ENCODE measurements at regions not wholly inside any gene's neighbourhood (a gene's known extent, or its start where the extent isn't known, plus 50 kb on each side); places are given as distances from the start of the nearest gene placed in this dataset.

DNA sequence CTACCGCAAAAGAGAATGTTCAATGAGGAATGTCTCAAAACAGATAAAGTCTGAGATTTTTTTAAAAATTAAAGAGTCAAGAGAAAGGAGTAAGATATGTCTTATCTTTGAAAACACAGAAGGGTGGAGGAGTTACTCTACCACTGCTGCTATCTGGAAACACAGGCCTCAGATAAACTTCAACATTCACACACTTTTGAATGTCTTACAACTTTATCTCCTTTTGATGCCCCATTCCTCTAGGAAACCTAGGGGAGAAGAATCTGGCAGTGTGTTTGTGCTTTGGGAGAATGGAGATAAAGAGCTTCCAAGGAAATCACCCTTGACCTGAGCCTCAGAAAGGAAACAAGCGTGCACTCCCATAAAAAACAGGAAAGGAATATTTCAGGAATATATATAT is 468.2 kb downstream of the PLOD2 start:
- no peak for DNase-seq
- H3K79me2 ChIP-seq (ENCODE audit: insufficient read depth, low read length) = no peaks in the 10 kb centered on the region
- no peaks in the 10 kb centered on the region for H3K36me3 ChIP-seq (replicated peaks in 1 of 2; ENCODE audit: control insufficient read depth in 1 of 2, insufficient read depth in 2 of 2, low read length in 2 of 2)
- Mint-ChIP-seq H3K4me1 (no peaks in the 10 kb centered on the region), H3K9me3 (peaks cover 0 to 2% (median 1%) of the 10 kb centered on the region in 7 donors), H3K36me3 (no peaks in the 10 kb centered on the region), H3K27me3 (ENCODE audit: low read depth in 3 of 3) (no peaks in the 10 kb centered on the region), H3K27ac (no peak overlapping the region), H3K4me3 (no peak overlapping the region)
- no CpG with 5 or more reads among the region's 2 CpGs for WGBS (ENCODE audit: insufficient coverage)
- no peak overlapping the region for H3K27ac ChIP-seq (ENCODE audit: low read depth in 1 of 2, low read length in 2 of 2)
- TF ChIP-seq, protein P1, sequence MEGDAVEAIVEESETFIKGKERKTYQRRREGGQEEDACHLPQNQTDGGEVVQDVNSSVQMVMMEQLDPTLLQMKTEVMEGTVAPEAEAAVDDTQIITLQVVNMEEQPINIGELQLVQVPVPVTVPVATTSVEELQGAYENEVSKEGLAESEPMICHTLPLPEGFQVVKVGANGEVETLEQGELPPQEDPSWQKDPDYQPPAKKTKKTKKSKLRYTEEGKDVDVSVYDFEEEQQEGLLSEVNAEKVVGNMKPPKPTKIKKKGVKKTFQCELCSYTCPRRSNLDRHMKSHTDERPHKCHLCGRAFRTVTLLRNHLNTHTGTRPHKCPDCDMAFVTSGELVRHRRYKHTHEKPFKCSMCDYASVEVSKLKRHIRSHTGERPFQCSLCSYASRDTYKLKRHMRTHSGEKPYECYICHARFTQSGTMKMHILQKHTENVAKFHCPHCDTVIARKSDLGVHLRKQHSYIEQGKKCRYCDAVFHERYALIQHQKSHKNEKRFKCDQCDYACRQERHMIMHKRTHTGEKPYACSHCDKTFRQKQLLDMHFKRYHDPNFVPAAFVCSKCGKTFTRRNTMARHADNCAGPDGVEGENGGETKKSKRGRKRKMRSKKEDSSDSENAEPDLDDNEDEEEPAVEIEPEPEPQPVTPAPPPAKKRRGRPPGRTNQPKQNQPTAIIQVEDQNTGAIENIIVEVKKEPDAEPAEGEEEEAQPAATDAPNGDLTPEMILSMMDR (IDR thresholded peaks at IDR 0.05) = no peak
- peaks cover 0 to under 1% of the 10 kb centered on the region in 2 donors for H3K4me1 ChIP-seq (ENCODE audit: control insufficient read depth in 1 of 2, insufficient read depth in 2 of 2, low read length in 2 of 2)
- no peak overlapping the region for H2AFZ ChIP-seq (ENCODE audit: insufficient read depth, low read depth, low read length, poor library complexity, severe bottlenecking)
- H3K4me3 ChIP-seq (replicated peaks in 1 of 3; ENCODE audit: low read depth in 2 of 3, low read length in 3 of 3) = no peak overlapping the region
- no peak overlapping the region for H3K9ac ChIP-seq (ENCODE audit: insufficient read depth, low read length, poor library complexity, severe bottlenecking)
- no peaks in the 10 kb centered on the region for H3K27me3 ChIP-seq (ENCODE audit: control insufficient read depth in 2 of 2, insufficient read depth in 2 of 2, low read length in 2 of 2)
- H3K4me2 ChIP-seq (replicated peaks; ENCODE audit: extremely low read depth, low read length, poor library complexity, severe bottlenecking) = no peak overlapping the region
- H4K20me1 ChIP-seq (ENCODE audit: insufficient read depth, low read length) = no peaks in the 10 kb centered on the region
- intact Hi-C loops (cut with micrococcal nuclease) = no loop called here
- no peaks in the 10 kb centered on the region for H3K9me3 ChIP-seq (replicated peaks in 1 of 2; ENCODE audit: control insufficient read depth in 1 of 2, insufficient read depth in 1 of 2, low read length in 2 of 2)

DNA sequence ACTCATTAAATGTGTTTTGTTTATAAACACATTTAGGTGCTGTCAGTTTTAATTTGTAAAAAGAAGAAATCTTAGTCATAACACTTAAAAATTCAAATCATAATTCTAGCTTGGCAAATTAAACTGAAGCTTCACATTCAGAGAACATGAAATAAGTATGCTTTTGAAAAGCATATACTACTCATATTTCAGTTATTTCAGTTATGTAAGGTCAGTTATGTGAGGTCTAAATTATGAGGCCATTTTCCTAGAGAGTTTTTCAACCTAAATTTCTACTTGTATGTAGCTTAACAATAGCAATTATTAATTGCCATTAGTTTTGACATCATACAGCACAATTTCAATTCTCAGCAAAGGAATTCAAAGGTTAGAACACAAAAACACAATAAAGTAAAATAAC is 465.0 kb downstream of the PLOD2 start:
- intact Hi-C loops (cut with micrococcal nuclease) = no loop called here
- no peak for DNase-seq
- peaks cover 0 to 2% of the 10 kb centered on the region in 2 donors for H3K4me1 ChIP-seq (ENCODE audit: control insufficient read depth in 1 of 2, insufficient read depth in 2 of 2, low read length in 2 of 2)
- TF ChIP-seq, protein P1 (IDR thresholded peaks at IDR 0.05) = no peak
- H3K79me2 ChIP-seq (ENCODE audit: insufficient read depth, low read length) = no peaks in the 10 kb centered on the region
- H2AFZ ChIP-seq (ENCODE audit: insufficient read depth, low read depth, low read length, poor library complexity, severe bottlenecking) = no peak overlapping the region
- Mint-ChIP-seq H3K4me1 (no peaks in the 10 kb centered on the region), H3K9me3 (peaks cover 0 to 2% (median 1%) of the 10 kb centered on the region in 7 donors), H3K27me3 (ENCODE audit: low read depth in 3 of 3) (peaks cover 0 to 2% (median 0%) of the 10 kb centered on the region in 3 donors), H3K36me3 (no peaks in the 10 kb centered on the region), H3K27ac (no peak overlapping the region), H3K4me3 (no peak overlapping the region)
- H3K4me2 ChIP-seq (replicated peaks; ENCODE audit: extremely low read depth, low read length, poor library complexity, severe bottlenecking) = no peak overlapping the region
- H3K9ac ChIP-seq (ENCODE audit: insufficient read depth, low read length, poor library complexity, severe bottlenecking) = no peak overlapping the region
- H3K9me3 ChIP-seq (replicated peaks in 1 of 2; ENCODE audit: control insufficient read depth in 1 of 2, insufficient read depth in 1 of 2, low read length in 2 of 2) = no peaks in the 10 kb centered on the region
- no peak overlapping the region for H3K27ac ChIP-seq (ENCODE audit: low read depth in 1 of 2, low read length in 2 of 2)
- no peaks in the 10 kb centered on the region for H3K36me3 ChIP-seq (replicated peaks in 1 of 2; ENCODE audit: control insufficient read depth in 1 of 2, insufficient read depth in 2 of 2, low read length in 2 of 2)
- H3K4me3 ChIP-seq (replicated peaks in 1 of 3; ENCODE audit: low read depth in 2 of 3, low read length in 3 of 3) = no peak overlapping the region
- H3K27me3 ChIP-seq (ENCODE audit: control insufficient read depth in 2 of 2, insufficient read depth in 2 of 2, low read length in 2 of 2) = no peaks in the 10 kb centered on the region
- no peaks in the 10 kb centered on the region for H4K20me1 ChIP-seq (ENCODE audit: insufficient read depth, low read length)

Data from CD14-positive monocyte (primary cell).